Muscle layer of colon (tissue), 2 donors: ENCODE measurements at regions not wholly inside any gene's neighbourhood (a gene's known extent, or its start where the extent isn't known, plus 50 kb on each side); places are given as distances from the start of the nearest gene placed in this dataset.

Experiments
- H3K27ac ChIP-seq: one replicate; pipeline ENCODE4 v1.7.0; 2013; ENCODE audit warnings: low read depth, mild to moderate bottlenecking, low read length, moderate library complexity
- H3K27me3 ChIP-seq, 2 donors: one replicate each; pipeline ENCODE4 v1.7.0; 2013; ENCODE audit warnings: low read length in 2 of 2, mild to moderate bottlenecking in 2 of 2; ENCODE audit not compliant: insufficient read depth in 2 of 2, control insufficient read depth in 1 of 2
- H3K36me3 ChIP-seq: one replicate; pipeline ENCODE4 v1.7.0; 2013; ENCODE audit warnings: mild to moderate bottlenecking, low read length; ENCODE audit not compliant: insufficient read depth
- H3K4me1 ChIP-seq: one replicate; pipeline ENCODE4 v1.7.0; 2013; ENCODE audit warnings: mild to moderate bottlenecking, low read length; ENCODE audit not compliant: insufficient read depth
- H3K4me3 ChIP-seq, 2 donors: one replicate each; pipeline ENCODE4 v1.7.0; 2013; ENCODE audit warnings: low read length in 2 of 2, low read depth in 1 of 2, mild to moderate bottlenecking in 1 of 2, moderate library complexity in 1 of 2
- H3K9ac ChIP-seq: one replicate; pipeline ENCODE4 v1.7.0; 2013; ENCODE audit warnings: low read length
- H3K9me3 ChIP-seq: one replicate; pipeline ENCODE4 v1.7.0; 2013; ENCODE audit warnings: mild to moderate bottlenecking, low read length
- donor health status: abdominal sarcoma.
- donor health status: Adenocarcinoma of cecum.

DNA sequence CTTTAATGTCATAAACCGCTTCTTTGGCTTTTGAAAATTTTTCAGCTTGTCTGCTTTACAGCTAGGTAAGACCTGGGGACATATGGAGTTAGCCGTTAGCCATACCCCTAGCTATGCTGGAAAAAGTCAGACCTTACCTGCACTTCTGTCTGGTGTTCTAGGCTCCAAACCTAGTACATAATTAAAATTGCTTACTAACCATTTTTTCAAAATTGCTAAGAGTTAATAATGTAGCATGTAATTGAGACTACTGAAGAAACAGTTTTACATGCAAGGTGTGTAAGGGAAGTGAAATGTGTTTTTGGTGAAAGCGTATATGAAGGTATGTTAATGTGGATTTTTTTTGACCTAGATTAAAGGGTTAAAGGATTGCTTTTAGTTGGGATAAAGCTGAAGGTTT is 336.9 kb downstream of the RNF144B start:
- Histone ChIP-seq H3K36me3 (no peaks in the 10 kb centered on the region), H3K4me3 (no peak overlapping the region), H3K4me1 (no peaks in the 10 kb centered on the region), H3K9me3 (no peaks in the 10 kb centered on the region), H3K27ac (no peak overlapping the region), H3K9ac (no peak overlapping the region), H3K27me3 (no peaks in the 10 kb centered on the region)

DNA sequence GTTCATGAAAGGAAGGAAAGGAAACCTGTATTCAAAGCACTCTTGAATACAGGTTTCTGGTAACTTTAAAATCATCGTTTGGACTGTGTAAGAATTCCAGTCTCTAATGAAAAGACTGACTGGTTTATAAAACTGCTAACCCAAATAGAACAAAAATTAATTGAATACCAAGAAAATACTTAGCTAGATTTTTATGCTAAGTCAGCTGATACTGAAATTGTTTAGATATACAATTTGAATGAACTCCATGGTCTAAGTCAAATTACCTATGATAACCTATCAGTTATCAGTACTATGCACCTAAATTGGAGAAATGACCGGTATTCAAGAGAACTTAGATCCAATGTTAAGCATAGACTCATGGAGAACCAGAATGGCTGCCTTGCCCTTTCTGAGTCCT is 338.3 kb downstream of the RNF144B start:
- Histone ChIP-seq H3K27ac (no peak overlapping the region), H3K4me3 (no peak overlapping the region), H3K9me3 (no peaks in the 10 kb centered on the region), H3K36me3 (no peaks in the 10 kb centered on the region), H3K9ac (no peak overlapping the region), H3K27me3 (no peaks in the 10 kb centered on the region), H3K4me1 (no peaks in the 10 kb centered on the region)

DNA sequence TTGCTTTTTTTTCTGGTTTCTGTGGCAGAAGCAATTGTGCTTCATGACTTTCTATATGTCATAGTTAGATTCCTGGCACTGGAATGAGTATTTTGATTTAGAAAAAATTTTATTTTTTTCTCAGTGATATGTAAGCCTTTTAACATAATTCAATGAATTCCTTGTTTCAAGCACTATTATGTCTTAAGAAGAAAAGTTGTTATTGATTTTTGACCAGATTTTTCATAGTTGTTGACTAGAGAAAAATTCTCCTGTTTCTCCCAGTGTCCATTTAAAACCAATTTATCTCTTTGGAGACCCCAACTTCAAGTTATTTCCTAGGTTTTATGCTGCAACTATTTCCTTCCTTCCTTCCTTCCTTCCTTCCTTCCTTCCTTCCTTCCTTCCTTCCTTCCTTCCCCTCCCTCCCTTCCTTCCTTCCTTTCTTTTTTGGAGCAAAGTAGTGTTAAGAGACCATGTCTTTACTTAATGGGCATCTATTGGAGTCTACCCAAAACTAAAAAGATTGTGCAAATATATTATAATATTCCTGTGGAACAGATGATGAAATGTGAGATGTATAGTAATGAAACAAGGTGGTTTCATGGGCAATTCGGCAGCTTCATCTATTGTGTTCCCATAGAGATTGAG is 346.9 kb downstream of the RNF144B start:
- Histone ChIP-seq H3K9me3 (no peaks in the 10 kb centered on the region), H3K36me3 (no peaks in the 10 kb centered on the region), H3K27ac (no peak overlapping the region), H3K4me1 (no peaks in the 10 kb centered on the region), H3K4me3 (no peak overlapping the region), H3K27me3 (no peaks in the 10 kb centered on the region), H3K9ac (no peak overlapping the region)

DNA sequence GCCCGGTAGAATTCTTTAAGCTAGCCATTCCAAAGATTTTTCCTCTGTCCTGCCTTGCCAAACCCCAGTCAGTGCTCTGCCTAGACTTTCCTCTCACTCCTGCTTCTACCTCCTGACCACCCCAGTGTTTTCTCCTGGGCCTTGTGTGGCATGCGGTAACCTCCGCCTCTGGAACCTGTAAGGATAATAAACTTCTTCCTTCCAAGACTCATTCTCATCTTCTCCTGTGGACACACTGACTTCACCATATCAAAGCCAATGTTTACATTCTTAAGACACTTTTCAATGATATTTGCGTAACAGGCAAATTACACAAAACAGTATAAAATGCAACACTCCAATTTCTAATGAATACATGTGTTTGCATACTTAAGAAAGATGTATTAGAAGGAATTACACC is 354.6 kb downstream of the RNF144B start:
- no peak overlapping the region for H3K4me3 ChIP-seq
- H3K9ac ChIP-seq: no peak overlapping the region
- H3K36me3 ChIP-seq: no peaks in the 10 kb centered on the region
- H3K27ac ChIP-seq: no peak overlapping the region
- H3K4me1 ChIP-seq: no peaks in the 10 kb centered on the region
- H3K9me3 ChIP-seq: no peaks in the 10 kb centered on the region
- no peaks in the 10 kb centered on the region for H3K27me3 ChIP-seq

DNA sequence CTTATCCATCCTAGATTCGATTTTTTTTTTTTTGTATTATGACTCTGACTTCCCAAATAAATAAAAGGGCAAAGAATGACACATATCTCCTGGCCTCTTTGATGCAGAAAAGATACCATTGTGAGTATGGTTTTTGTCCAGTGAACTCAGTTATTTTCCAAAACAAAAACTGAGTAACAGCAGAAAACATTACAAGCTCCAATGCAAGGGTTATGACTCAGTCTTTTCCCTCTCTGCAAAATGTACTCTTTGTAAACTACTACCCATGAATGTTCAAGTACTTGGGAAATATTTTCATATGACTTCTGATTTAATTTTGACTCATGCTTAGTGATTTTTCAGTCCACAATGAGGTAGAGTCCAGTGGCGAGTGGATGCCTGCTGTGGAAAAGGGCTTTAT is 355.3 kb downstream of the RNF144B start:
- Histone ChIP-seq H3K36me3 (no peaks in the 10 kb centered on the region), H3K4me3 (no peak overlapping the region), H3K27ac (no peak overlapping the region), H3K4me1 (no peaks in the 10 kb centered on the region), H3K9ac (no peak overlapping the region), H3K27me3 (no peaks in the 10 kb centered on the region), H3K9me3 (no peaks in the 10 kb centered on the region)

DNA sequence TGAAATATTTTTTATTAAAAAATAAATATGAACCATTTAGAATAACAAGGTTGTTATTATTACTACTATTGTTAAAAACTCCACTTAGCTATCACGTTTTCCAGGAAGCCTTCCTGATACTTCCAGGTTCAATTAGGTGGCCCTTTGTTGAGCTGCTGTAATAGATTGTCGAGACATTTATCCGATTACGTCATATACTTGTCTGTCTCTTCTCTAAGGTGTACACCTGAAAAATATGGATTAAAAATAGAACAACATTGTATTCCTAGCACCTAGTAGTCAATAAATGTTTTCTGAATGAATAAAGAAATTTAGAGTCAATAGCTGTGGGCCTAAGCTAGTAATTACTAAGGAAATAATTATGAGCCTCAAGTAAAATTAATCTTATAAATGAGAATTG is 359.6 kb downstream of the RNF144B start:
- Histone ChIP-seq H3K27me3 (no peaks in the 10 kb centered on the region), H3K36me3 (no peaks in the 10 kb centered on the region), H3K9me3 (no peaks in the 10 kb centered on the region), H3K4me3 (no peak overlapping the region), H3K9ac (no peak overlapping the region), H3K27ac (no peak overlapping the region), H3K4me1 (no peaks in the 10 kb centered on the region)

DNA sequence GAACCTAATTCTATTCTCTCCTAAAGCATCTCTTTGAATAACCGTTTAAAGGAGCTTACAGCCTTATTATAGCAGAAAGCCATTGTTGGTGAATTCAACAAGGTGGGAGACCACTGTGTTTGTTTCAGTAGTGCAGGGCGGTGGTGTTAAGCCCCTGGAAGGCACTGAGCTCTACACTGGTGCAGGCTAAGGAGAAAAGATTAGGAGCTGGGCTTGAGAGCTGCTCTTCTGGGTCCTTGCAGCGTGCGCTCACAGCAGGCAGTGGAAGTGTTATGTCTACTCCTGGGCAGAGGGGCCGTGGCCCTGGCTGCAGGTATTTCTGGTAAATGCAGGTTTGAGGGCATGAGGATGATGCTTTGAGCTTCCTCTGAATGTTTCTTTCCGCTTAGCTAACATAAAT is 361.2 kb downstream of the RNF144B start:
- no peaks in the 10 kb centered on the region for H3K27me3 ChIP-seq
- no peaks in the 10 kb centered on the region for H3K36me3 ChIP-seq
- H3K27ac ChIP-seq: no peak overlapping the region
- no peaks in the 10 kb centered on the region for H3K4me1 ChIP-seq
- no peak overlapping the region for H3K4me3 ChIP-seq
- H3K9ac ChIP-seq: no peak overlapping the region
- no peaks in the 10 kb centered on the region for H3K9me3 ChIP-seq

DNA sequence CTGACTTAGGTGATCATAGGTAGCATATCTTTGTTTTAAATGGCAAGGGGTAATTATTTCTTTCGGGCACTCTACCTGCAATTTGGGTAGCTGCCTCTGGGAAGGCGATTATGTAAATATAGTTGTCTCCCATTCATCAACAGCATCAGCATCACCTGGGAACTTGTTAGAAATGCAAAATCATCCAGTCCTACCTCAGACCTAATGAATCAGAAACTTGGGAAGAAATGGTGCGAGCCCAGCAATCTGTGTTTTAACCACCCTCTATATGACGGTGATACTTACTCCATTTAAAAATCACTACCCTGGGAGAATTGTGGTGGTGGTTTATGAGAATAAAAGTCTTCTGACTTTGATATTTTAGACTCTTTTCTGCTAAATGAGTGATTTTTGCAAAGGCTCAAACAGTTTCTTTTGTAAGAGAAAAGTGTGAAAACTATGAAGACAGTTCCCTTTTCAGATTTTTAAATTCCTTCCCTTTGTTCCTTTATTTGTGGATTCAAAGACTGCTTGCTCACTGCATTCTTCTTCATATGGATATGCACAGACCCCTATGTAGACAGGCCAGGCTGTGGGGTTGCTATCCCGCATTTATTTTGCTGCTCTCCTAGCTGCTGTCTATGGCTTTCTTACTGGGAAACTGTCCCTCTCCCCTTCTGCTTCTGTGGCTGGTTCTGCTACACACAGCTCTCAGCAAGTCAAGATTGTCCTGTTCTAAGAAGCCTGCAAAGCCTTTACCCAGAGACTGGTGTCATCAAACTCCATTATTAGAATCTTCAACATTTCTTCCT is 365.3 kb downstream of the RNF144B start:
- Histone ChIP-seq H3K9me3 (no peaks in the 10 kb centered on the region), H3K27ac (no peak overlapping the region), H3K4me1 (no peaks in the 10 kb centered on the region), H3K36me3 (no peaks in the 10 kb centered on the region), H3K27me3 (no peaks in the 10 kb centered on the region), H3K9ac (no peak overlapping the region), H3K4me3 (no peak overlapping the region)

DNA sequence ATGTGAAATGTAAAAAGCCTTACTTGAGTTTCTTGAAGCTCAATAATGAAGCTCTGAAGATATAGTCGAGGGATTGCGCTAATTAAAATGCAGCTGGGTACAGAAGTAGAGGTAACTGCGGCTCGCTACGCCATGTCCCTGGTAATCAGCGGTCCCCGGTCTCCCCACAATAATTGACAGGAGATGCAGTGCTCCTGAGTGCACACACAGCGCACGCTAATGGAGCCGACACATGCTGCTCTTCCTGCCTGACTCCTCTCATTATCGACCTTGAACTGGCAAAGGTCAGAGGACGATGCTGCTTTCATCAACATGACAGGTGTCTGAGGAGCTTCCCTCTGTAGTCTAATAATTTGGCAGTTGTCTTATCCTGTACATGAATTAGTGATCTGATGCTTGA is 365.9 kb downstream of the RNF144B start:
- no peak overlapping the region for H3K27ac ChIP-seq
- H3K9me3 ChIP-seq: no peaks in the 10 kb centered on the region
- H3K36me3 ChIP-seq: no peaks in the 10 kb centered on the region
- H3K9ac ChIP-seq: no peak overlapping the region
- no peaks in the 10 kb centered on the region for H3K27me3 ChIP-seq
- no peak overlapping the region for H3K4me3 ChIP-seq
- H3K4me1 ChIP-seq: no peaks in the 10 kb centered on the region

DNA sequence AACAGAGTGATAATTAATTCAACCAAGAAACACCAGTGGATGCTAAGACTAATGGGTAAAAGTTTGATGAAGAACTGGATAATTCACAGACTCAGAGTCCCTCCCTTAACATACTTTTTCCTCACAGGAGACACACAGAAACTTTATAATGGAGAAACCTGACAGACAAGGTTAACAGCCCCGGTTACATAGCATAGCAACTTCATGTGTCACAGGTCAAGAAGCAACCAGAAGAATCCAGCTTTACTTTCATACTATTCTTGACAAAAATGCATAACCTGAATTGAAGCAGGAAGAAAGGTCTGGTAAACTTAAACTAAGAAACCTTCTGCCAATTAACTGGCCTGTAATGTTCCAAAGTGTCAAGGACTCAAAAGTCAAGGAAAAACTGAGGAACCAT is 375.9 kb downstream of the RNF144B start:
- Histone ChIP-seq H3K27ac (no peak overlapping the region), H3K4me3 (no peak overlapping the region), H3K9me3 (no peaks in the 10 kb centered on the region), H3K4me1 (no peaks in the 10 kb centered on the region), H3K27me3 (no peaks in the 10 kb centered on the region), H3K36me3 (no peaks in the 10 kb centered on the region), H3K9ac (no peak overlapping the region)

DNA sequence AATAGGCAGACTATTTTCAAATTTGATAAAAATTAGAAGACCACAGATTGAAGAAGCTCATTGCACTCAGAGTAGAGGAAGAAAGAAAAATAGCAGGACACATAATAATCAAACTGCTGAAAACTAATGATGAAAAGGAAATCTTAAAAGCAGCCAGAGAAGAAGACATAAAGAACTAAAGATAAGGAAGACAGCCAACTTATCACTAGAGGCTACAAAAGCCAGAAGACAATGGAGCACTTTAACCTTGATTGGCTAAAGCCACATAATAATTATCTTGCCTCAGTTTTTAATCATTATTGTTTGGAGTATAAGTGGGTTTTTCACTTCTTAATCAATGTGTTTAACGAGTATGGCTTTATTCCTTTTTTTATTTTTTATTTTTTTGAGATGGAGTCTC is 397.6 kb downstream of the RNF144B start:
- no peaks in the 10 kb centered on the region for H3K4me1 ChIP-seq
- H3K27me3 ChIP-seq: no peaks in the 10 kb centered on the region
- H3K4me3 ChIP-seq: no peak overlapping the region
- H3K27ac ChIP-seq: no peak overlapping the region
- no peak overlapping the region for H3K9ac ChIP-seq
- H3K36me3 ChIP-seq: no peaks in the 10 kb centered on the region
- H3K9me3 ChIP-seq: no peaks in the 10 kb centered on the region
